ENCODE measurements at regions not wholly inside any gene's neighbourhood (a gene's known extent, or its start where the extent isn't known, plus 50 kb on each side); places are given as distances from the start of the nearest gene placed in this dataset.

DNA sequence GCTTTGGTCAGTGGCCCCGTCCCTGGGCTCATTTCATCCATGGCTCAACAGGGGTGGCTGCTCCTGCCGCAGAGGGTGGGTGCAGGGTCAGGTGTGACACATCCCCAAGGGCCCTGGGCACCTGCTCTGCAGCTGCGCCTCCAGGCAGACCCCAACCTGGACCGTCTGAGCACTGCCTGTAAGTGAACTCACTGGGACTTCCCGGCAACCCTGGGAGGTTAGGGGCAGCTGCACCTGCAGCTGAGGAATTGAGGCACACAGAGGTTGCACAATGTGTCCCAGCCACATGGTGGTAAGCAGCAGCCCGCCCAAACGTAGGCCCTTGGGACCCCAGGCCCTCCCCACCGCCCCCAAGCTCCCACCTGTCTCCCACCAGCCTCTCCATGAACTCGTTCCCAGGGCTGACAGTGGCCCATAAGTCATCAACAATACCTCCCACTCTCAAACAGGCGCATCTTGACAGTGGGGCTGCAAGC is 55.1 kb downstream of the PLXNA1 start:
- Histone ChIP-seq H3K4me1 (peaks cover 7% of the 10 kb centered on the region), H3K4me3 (no peak overlapping the region), H3K27ac (no peak overlapping the region), H3K36me3 (replicated peaks in 1 of 2; ENCODE audit: insufficient read depth in 1 of 2, low read depth in 2 of 2) (no peaks in the 10 kb centered on the region), H3K27me3 (no peaks in the 10 kb centered on the region), H3K9me3 (no peaks in the 10 kb centered on the region)
- TF ChIP-seq, protein P1, sequence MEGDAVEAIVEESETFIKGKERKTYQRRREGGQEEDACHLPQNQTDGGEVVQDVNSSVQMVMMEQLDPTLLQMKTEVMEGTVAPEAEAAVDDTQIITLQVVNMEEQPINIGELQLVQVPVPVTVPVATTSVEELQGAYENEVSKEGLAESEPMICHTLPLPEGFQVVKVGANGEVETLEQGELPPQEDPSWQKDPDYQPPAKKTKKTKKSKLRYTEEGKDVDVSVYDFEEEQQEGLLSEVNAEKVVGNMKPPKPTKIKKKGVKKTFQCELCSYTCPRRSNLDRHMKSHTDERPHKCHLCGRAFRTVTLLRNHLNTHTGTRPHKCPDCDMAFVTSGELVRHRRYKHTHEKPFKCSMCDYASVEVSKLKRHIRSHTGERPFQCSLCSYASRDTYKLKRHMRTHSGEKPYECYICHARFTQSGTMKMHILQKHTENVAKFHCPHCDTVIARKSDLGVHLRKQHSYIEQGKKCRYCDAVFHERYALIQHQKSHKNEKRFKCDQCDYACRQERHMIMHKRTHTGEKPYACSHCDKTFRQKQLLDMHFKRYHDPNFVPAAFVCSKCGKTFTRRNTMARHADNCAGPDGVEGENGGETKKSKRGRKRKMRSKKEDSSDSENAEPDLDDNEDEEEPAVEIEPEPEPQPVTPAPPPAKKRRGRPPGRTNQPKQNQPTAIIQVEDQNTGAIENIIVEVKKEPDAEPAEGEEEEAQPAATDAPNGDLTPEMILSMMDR (IDR thresholded peaks at IDR 0.05): no peak
- ATAC-seq (no peak), DNase-seq (peak in 2 of 4 donors; percentile 3 to 6)
- 40 to 62% methylated on average over 1 to 10 of the region's 10 CpGs for WGBS, 2 donors
- intact Hi-C loops (cut with DNase I): no loop called here

DNA sequence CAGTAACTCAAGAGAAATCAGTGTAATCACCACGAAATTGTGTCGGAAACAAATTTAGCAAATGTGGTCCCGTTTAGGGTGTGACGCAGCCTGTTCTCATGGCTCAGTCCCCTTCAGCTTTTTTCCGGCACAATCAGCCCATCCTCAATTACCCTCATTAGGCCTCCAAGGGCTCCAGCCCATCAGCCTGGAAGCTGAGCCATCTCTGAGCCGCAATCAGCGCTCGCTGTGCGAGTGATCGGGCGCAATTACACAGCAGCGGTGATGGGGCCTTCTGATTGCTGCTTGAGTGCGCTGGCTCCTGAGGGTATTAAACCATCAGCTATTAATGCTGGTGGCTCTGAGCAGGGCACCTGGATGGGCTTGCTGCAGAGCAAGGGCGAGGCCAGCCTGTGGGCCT is 55.6 kb downstream of the PLXNA1 start:
- peaks cover 10% of the 10 kb centered on the region for H3K4me1 ChIP-seq
- TF ChIP-seq POLR2A (IDR thresholded peaks at IDR 0.05): no peak
- TF ChIP-seq, protein P1 (IDR thresholded peaks at IDR 0.05): no peak
- no peaks in the 10 kb centered on the region for H3K27me3 ChIP-seq
- H3K27ac ChIP-seq: no peak overlapping the region
- no peaks in the 10 kb centered on the region for H3K36me3 ChIP-seq (replicated peaks in 1 of 2; ENCODE audit: insufficient read depth in 1 of 2, low read depth in 2 of 2)
- intact Hi-C loops (cut with DNase I): no loop called here
- H3K4me3 ChIP-seq: no peak overlapping the region
- WGBS, 2 donors: 40 to 84% methylated on average over 3 to 14 of the region's 14 CpGs
- DNase-seq: peak in 1 of 4 donors; percentile 3
- ATAC-seq: no peak
- H3K9me3 ChIP-seq: no peaks in the 10 kb centered on the region

DNA sequence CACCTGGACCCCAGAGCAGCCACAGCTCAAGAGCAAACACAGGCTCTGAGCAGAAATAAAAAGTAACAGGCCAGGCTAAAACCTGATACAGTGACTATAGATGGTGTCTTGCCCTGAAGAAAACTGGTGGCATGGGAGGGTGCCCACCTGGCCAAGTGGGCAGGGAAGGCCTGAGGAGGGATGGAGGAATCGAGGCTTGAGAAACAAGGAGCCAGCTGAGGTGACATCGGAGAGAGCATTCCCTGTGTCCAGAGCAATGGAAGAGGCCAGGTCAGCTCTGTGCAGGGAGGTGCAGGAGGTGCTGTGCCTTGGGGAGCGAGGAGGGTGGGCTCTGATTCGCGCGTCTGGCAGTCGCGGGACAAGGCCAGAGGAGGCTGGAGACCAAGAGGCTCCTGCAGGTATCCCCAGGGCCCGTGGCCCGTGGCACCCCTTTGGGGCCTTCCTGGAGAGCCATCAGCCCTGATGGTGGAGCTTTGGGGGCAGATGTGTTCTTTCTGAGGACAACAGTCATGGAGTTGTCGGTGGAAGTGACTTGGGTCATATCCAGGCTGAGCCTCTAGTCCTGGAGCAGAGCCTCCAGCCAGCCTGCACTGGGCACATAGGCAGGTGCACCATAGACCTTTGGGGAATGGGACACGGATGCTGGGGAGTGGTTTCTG is 56.1 kb downstream of the PLXNA1 start:
- Histone ChIP-seq H3K9me3 (no peaks in the 10 kb centered on the region), H3K36me3 (replicated peaks in 1 of 2; ENCODE audit: insufficient read depth in 1 of 2, low read depth in 2 of 2) (no peaks in the 10 kb centered on the region), H3K4me1 (peaks cover 16% of the 10 kb centered on the region), H3K27me3 (no peaks in the 10 kb centered on the region), H3K4me3 (no peak overlapping the region), H3K27ac (no peak overlapping the region)
- ATAC-seq (no peak), DNase-seq (peak in 1 of 4 donors; percentile 8)
- 75 to 88% methylated on average over 8 to 12 of the region's 12 CpGs for WGBS, 2 donors
- no peak for TF ChIP-seq POLR2A (IDR thresholded peaks at IDR 0.05)
- TF ChIP-seq, protein P1 (IDR thresholded peaks at IDR 0.05): no peak
- intact Hi-C loops (cut with DNase I): no loop called here

DNA sequence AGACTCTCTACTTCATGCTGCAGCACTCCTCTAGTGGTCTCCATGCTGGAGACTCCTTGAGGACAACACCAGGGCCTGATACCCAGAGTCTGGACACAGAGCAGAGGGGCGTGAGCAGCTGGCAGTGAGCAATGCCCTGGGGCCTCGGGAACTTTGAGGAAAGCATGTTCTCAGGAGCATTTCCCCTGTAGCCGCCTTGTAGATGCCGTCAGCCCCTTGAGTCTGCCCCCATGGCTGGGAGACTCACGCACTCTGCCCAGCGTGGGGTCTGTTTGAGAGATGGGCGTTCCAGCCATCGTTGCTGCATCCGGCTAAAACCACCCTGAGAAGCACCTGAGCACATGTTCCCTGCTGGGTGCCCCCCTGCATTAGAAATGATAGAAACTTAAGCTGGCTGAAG is 56.8 kb downstream of the PLXNA1 start:
- Histone ChIP-seq H3K4me1 (peaks cover 19% of the 10 kb centered on the region), H3K4me3 (no peak overlapping the region), H3K9me3 (no peaks in the 10 kb centered on the region), H3K27me3 (no peaks in the 10 kb centered on the region), H3K36me3 (replicated peaks in 1 of 2; ENCODE audit: insufficient read depth in 1 of 2, low read depth in 2 of 2) (no peaks in the 10 kb centered on the region), H3K27ac (no peak overlapping the region)
- DNase-seq (peak in 1 of 4 donors; percentile 4), ATAC-seq (no peak)
- no peak for TF ChIP-seq POLR2A (IDR thresholded peaks at IDR 0.05)
- TF ChIP-seq, protein P1 (IDR thresholded peaks at IDR 0.05): no peak
- intact Hi-C loops (cut with DNase I): no loop called here
- WGBS, 2 donors: 86 to 92% methylated on average over 7 to 9 of the region's 9 CpGs

DNA sequence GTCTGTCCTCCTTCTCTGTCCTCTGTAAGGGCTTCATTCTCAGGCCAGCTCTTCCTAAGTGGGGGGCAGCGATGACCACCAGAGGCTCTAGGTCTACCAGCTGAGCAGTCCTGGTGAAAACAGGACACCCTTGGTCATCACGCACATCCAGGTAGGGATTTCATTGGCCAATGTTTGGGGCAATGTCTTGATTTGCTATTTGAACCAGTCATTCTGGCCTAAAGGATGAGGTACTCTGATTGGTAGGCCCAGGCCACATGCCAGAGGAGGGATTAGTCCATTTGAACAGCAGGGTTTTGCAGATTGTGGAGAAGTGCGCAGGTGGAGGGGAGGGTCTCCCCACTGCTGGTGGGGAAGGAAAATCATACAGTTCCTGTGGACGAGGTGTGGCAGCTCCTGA is 57.3 kb downstream of the PLXNA1 start:
- TF ChIP-seq, protein P1 (IDR thresholded peaks at IDR 0.05): no peak
- no peak for TF ChIP-seq POLR2A (IDR thresholded peaks at IDR 0.05)
- H3K27ac ChIP-seq: no peak overlapping the region
- WGBS, 2 donors: 73 to 82% methylated on average over 3 to 4 of the region's 4 CpGs
- no peaks in the 10 kb centered on the region for H3K27me3 ChIP-seq
- DNase-seq (peak in 1 of 4 donors; percentile 4), ATAC-seq (no peak)
- H3K4me1 ChIP-seq: peaks cover 23% of the 10 kb centered on the region
- intact Hi-C loops (cut with DNase I): no loop called here
- no peaks in the 10 kb centered on the region for H3K36me3 ChIP-seq (replicated peaks in 1 of 2; ENCODE audit: insufficient read depth in 1 of 2, low read depth in 2 of 2)
- H3K9me3 ChIP-seq: no peaks in the 10 kb centered on the region
- H3K4me3 ChIP-seq: no peak overlapping the region

Data from body of pancreas (tissue), 4 donors.